Keratinocyte (primary cell): ENCODE measurements at regions not wholly inside any gene's neighbourhood (a gene's known extent, or its start where the extent isn't known, plus 50 kb on each side); places are given as distances from the start of the nearest gene placed in this dataset.
"Not testable (repeated sequence)": the region's sequence is repeated elsewhere in the genome, so short reads cannot be mapped to it uniquely, and the experiment has no call there.

Experiments used
- EZH2 ChIP-seq: IDR thresholded peaks from one replicate; pipeline ENCODE4 v1.6.1; 2012; ENCODE audit warnings: inconsistent platforms, mild to moderate bottlenecking, low read length, moderate library complexity
- TF ChIP-seq, protein P1 (sequence below), 3 experiments: IDR thresholded peaks in 1 of 3; conservative IDR thresholded peaks in 1 of 3; optimal IDR thresholded peaks in 1 of 3; 2 replicates in 2 of 3; 3 replicates in 1 of 3; pipeline versions ENCODE3 to v1.5.1; 2011; ENCODE audit warnings: low read length in 3 of 3, mild to moderate bottlenecking in 3 of 3, moderate library complexity in 2 of 3, control low read depth in 1 of 3, inconsistent platforms in 1 of 3; ENCODE audit not compliant: insufficient read depth in 2 of 3; ENCODE audit errors: extremely low read depth in 1 of 3

DNA sequence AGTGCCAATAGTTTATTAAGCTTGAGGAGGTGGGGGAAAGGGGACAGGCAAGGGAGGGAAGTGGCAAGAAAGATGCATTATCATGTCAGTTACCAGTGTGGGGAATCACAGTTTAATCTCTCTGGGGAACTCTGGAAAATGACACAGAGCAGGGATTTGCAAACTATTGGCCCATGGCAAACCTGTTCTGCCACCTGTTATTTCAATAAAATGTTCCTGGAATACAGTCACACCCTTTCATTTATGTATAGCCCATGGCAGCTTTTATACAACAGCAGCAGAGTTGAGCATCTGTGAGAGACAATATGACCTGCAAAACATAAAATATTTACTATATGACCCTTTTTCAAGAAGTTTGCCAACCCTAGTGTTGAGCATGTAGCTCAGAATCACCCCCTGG is 140.5 kb downstream of the NPIPA7 start:
- not testable (repeated sequence) for TF ChIP-seq EZH2
- TF ChIP-seq, protein P1, sequence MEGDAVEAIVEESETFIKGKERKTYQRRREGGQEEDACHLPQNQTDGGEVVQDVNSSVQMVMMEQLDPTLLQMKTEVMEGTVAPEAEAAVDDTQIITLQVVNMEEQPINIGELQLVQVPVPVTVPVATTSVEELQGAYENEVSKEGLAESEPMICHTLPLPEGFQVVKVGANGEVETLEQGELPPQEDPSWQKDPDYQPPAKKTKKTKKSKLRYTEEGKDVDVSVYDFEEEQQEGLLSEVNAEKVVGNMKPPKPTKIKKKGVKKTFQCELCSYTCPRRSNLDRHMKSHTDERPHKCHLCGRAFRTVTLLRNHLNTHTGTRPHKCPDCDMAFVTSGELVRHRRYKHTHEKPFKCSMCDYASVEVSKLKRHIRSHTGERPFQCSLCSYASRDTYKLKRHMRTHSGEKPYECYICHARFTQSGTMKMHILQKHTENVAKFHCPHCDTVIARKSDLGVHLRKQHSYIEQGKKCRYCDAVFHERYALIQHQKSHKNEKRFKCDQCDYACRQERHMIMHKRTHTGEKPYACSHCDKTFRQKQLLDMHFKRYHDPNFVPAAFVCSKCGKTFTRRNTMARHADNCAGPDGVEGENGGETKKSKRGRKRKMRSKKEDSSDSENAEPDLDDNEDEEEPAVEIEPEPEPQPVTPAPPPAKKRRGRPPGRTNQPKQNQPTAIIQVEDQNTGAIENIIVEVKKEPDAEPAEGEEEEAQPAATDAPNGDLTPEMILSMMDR (optimal IDR thresholded peaks at IDR 0.05 in 1 of 3, IDR thresholded peaks at IDR 0.05 in 1 of 3, conservative IDR thresholded peaks at IDR 0.05 in 1 of 3; ENCODE audit: extremely low read depth in 1 of 3, insufficient read depth in 2 of 3, low read length in 3 of 3) = not testable (repeated sequence)
